ENCODE measurements at regions not wholly inside any gene's neighbourhood (a gene's known extent, or its start where the extent isn't known, plus 50 kb on each side); places are given as distances from the start of the nearest gene placed in this dataset.
"Not testable (repeated sequence)": the region's sequence is repeated elsewhere in the genome, so short reads cannot be mapped to it uniquely, and the experiment has no call there.

- not testable (repeated sequence) for TF ChIP-seq CTCF (IDR thresholded peaks at IDR 0.05; ENCODE audit: insufficient read depth, low read length); REST (IDR thresholded peaks at IDR 0.05; ENCODE audit: insufficient replicate concordance, low read depth)
Observed at GRCh38 chr10:33956322-33956721, 621.9 kb upstream of the NRP1 start.

Measured in HL-60 (cell line).